GM06990 (cell line): ENCODE measurements at regions not wholly inside any gene's neighbourhood (a gene's known extent, or its start where the extent isn't known, plus 50 kb on each side); places are given as distances from the start of the nearest gene placed in this dataset.
"Not testable (repeated sequence)": the region's sequence is repeated elsewhere in the genome, so short reads cannot be mapped to it uniquely, and the experiment has no call there.

ENCODE experiments used
- DNase-seq: peaks from one replicate; pipeline ENCODE4 v3.0.0-alpha.2; 2011; ENCODE audit not compliant: insufficient read length; ENCODE audit errors: extremely low read depth
- H3K27me3 ChIP-seq: replicated peaks from 2 replicates; pipeline ENCODE4 v1.6.0; 2011; ENCODE audit warnings: low read length; ENCODE audit not compliant: control insufficient read depth, insufficient read depth
- H3K36me3 ChIP-seq: 2 replicates; pipeline ENCODE4 v1.5.1; 2011; ENCODE audit warnings: low read length; ENCODE audit not compliant: control insufficient read depth, insufficient read depth
- H3K4me3 ChIP-seq: replicated peaks from 2 replicates; pipeline ENCODE4 v1.5.1; 2011; ENCODE audit warnings: low read depth, mild to moderate bottlenecking, control low read depth, low read length
- TF ChIP-seq, protein P1 (sequence below): IDR thresholded peaks from 2 replicates; pipeline ENCODE4 v1.5.1; 2011; ENCODE audit warnings: low read length, control low read depth, mild to moderate bottlenecking, inconsistent platforms; ENCODE audit not compliant: insufficient read depth, poor library complexity, severe bottlenecking

DNA sequence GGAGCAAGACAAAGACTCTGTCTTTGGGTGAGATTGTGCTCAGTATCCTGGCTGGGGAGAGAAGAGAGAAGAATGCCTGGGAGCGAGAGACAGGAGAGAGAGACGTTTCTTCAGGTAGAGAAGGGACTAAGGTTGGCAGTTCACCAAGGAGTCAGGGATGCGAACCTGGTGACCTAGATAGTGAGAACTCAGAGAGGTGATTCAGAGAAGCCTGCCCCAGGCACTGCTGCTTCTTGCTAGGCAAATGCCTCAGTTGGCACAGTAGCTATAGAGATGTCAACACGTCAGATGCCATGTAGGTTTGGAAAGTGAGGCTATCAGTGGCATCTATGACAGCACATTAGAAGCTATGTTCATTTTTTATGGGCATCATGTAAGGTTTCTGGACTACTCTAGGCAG lies 231.6 kb upstream of the VLDLR start:
- TF ChIP-seq, protein P1, sequence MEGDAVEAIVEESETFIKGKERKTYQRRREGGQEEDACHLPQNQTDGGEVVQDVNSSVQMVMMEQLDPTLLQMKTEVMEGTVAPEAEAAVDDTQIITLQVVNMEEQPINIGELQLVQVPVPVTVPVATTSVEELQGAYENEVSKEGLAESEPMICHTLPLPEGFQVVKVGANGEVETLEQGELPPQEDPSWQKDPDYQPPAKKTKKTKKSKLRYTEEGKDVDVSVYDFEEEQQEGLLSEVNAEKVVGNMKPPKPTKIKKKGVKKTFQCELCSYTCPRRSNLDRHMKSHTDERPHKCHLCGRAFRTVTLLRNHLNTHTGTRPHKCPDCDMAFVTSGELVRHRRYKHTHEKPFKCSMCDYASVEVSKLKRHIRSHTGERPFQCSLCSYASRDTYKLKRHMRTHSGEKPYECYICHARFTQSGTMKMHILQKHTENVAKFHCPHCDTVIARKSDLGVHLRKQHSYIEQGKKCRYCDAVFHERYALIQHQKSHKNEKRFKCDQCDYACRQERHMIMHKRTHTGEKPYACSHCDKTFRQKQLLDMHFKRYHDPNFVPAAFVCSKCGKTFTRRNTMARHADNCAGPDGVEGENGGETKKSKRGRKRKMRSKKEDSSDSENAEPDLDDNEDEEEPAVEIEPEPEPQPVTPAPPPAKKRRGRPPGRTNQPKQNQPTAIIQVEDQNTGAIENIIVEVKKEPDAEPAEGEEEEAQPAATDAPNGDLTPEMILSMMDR, result no peak
- H3K4me3 ChIP-seq, result no peak overlapping the region
- no peaks in the 10 kb centered on the region for H3K36me3 ChIP-seq
- no peak for DNase-seq
- no peaks in the 10 kb centered on the region for H3K27me3 ChIP-seq

DNA sequence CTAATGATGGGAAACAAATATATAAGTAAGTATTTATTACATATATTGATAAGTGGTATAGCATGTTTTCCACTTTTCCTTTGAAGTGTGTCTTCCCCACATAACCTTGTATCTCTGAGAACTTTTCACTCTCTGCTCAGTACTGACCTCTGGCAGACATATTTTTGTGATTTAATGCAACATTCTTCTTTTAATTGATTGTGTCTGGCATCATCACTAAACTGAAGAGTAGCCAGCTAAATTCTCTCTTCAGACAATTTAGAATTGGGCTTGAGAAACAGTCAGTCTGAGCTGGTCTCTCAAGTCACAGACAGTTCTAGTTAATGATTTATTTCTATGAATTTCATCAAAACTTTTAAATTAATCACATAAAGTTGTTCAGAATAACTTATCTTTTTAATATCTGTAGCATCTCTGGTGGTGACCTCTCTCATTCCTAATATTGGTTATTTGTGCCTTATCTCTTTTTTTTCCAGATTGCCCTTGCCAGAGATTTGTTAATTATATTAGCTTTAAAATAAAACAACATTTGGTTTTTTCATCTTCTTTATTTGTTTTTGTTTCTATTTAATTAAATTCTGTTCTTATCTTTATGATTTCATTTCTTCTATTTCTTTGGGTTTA lies 230.0 kb upstream of the VLDLR start:
- H3K27me3 ChIP-seq, DNase-seq, H3K4me3 ChIP-seq, H3K36me3 ChIP-seq: not testable (repeated sequence)

DNA sequence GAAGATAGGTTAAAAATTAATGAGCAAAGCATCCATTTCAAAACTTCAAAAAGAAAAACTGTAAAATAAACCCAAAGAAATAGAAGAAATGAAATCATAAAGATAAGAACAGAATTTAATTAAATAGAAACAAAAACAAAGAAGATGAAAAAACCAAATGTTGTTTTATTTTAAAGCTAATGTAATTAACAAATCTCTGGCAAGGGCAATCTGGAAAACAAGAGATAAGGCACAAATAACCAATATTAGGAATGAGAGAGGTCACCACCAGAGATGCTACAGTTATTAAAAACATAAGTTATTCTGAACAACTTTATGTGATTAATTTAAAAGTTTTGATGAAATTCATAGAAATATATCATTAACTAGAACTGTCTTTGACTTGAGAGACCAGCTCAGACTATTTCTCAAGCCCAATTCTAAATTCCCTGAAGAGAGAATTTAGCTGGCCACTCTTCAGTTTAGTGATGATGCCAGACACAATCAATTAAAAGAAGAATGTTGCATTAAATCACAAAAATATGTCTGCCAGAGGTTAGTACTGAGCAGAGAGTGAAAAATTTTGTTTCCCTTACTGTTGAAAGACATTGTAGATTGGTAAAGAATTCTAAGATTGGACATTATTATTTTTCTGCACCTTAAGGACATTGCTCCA lies 227.4 kb upstream of the VLDLR start:
- DNase-seq, H3K36me3 ChIP-seq, H3K27me3 ChIP-seq, H3K4me3 ChIP-seq: not testable (repeated sequence)

DNA sequence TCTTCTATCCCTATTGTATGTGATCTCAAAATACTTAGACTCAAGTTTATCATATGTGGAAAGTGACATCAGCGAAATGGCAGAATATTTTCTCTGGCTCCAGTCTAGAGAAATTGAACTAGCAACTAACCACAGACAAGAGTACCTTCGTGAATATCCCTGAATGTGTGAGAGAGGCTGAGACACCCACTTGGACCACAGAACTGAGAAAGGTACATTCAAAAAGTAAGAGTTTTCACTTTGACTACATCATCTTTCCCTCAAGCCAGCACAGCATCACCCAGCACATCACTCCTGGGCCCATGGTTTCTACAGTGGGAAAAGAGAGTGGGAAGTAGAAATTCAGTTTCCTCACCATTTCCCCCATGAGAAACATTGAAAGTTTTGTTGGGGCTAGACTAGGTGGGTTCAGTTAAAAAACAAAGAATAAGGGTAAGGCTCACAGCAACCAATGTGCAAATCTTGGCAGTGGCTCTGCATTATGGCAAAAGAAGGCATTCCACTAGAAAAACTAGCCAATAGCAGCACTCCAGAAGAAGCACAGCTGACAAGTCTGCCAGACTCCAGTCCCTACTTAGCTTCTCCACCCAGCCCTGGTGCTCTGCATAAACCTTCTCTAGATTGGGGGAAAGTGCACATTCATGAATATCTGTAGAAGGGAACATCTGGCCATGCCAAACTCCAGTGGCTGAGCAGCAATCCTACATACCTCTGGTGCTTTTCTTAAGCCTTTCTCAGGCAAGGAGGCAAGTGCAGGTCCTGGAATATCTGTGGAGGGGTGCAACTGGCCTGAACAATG lies 225.6 kb upstream of the VLDLR start:
- DNase-seq, result no peak
- H3K36me3 ChIP-seq, result no peaks in the 10 kb centered on the region
- TF ChIP-seq, protein P1, result no peak
- H3K4me3 ChIP-seq, result no peak overlapping the region
- H3K27me3 ChIP-seq, result no peaks in the 10 kb centered on the region; the same call in 1 of the 2 replicates

DNA sequence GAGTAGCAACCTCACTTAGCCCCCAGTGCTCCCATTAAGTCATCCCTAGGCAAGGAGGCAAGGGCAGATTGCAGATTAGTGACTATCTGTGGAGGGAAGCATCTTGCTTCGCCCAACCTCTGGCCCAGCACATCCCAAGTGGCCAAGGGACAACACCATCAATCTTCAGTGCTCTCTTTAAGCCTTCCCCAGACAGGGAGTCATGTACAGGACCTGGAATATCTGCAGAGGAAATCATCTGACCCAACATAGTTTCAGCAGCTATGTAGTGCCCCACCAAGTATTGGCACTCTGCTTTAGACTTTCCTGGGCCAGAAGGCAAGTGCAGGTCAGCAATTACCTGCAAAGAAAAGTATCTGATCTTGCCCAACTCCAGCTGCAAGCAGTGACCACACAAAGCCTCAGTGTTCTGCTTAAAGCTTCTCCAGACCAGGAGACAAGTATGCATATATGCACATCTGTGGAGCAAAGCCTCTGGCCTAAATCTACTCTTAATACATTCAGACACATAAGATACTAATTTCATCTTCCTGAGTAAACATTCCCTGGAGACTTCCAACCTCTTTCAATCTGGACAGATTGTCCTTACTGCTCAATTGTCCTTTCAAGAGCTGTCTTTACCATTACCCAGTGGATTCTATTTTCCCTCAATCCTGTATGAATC lies 224.8 kb upstream of the VLDLR start:
- TF ChIP-seq, protein P1, result no peak
- Histone ChIP-seq H3K36me3 (no peaks in the 10 kb centered on the region), H3K27me3 (no peaks in the 10 kb centered on the region; the same call in 1 of the 2 replicates), H3K4me3 (no peak overlapping the region)
- DNase-seq, result no peak

DNA sequence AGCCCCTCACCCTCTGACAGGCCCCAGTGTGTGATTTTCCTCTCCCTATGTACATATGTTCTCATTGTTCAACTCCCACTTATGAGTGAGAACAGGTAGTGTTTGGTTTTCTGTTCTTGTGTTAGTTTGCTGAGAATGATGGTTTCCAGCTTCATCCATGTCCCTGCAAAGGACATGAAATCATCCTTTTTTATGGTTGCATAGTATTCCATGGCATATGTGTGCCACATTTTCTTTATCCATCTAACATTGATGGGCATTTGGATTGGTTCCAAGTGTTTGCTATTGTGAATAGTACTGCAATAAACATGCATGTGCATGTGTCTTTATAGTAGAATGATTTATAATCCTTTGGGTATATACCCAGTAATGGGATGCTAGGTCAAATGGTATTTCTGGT lies 223.7 kb upstream of the VLDLR start:
- H3K4me3 ChIP-seq, H3K27me3 ChIP-seq: not testable (repeated sequence)

DNA sequence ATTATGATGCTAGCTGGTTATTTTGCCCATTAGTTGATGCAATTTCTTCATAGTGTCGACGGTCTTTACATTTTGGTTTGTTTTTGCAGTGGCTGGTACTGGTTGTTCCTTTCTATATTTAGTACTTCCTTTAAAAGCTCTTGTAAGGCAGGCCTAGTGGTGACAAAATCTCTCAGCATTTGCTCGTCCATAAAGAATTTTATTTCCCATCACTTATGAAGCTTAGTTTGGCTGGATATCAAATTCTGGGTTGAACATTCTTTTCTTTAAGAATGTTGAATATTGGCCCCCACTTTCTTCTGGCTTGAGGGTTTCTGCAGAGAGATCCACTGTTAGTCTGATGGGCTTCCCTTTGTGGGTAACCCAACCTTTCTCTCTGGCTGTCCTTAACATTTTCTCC lies 219.8 kb upstream of the VLDLR start:
- not testable (repeated sequence) for DNase-seq, H3K36me3 ChIP-seq, H3K4me3 ChIP-seq, H3K27me3 ChIP-seq

More for the DNA sequence above, 223.7 kb upstream of the VLDLR start:
- DNase-seq, H3K36me3 ChIP-seq: not testable (repeated sequence)
